IPS-15b (cell line): ENCODE measurements at regions not wholly inside any gene's neighbourhood (a gene's known extent, or its start where the extent isn't known, plus 50 kb on each side); places are given as distances from the start of the nearest gene placed in this dataset.
"Not testable (repeated sequence)": the region's sequence is repeated elsewhere in the genome, so short reads cannot be mapped to it uniquely, and the experiment has no call there.

Source experiments
- H3K27me3 ChIP-seq: one replicate; pipeline ENCODE4 v1.6.1; 2013; ENCODE audit warnings: low read length; ENCODE audit not compliant: control insufficient read depth, insufficient read depth
- H3K36me3 ChIP-seq: one replicate; pipeline ENCODE4 v1.6.1; 2013; ENCODE audit warnings: low read length; ENCODE audit not compliant: control insufficient read depth, insufficient read depth
- H3K4me1 ChIP-seq: one replicate; pipeline ENCODE4 v1.6.1; 2013; ENCODE audit warnings: mild to moderate bottlenecking, low read length; ENCODE audit not compliant: control insufficient read depth, insufficient read depth
- H3K4me3 ChIP-seq: one replicate; pipeline ENCODE4 v1.5.1; 2013; ENCODE audit warnings: low read depth, low read length
- H3K9ac ChIP-seq: one replicate; pipeline ENCODE4 v1.6.1; 2013; ENCODE audit warnings: low read depth, mild to moderate bottlenecking, low read length
- H3K9me3 ChIP-seq: one replicate; pipeline ENCODE4 v1.6.1; 2013; ENCODE audit warnings: mild to moderate bottlenecking, low read length; ENCODE audit not compliant: control insufficient read depth, insufficient read depth

GRCh38 chr7:131927770-131928423 is 371.5 kb upstream of the PODXL start:
- H3K9me3 ChIP-seq, result no peaks in the 10 kb centered on the region
- no peaks in the 10 kb centered on the region for H3K36me3 ChIP-seq
- no peak overlapping the region for H3K9ac ChIP-seq
- no peak overlapping the region for H3K4me3 ChIP-seq
- H3K27me3 ChIP-seq, result no peaks in the 10 kb centered on the region
- H3K4me1 ChIP-seq, result no peaks in the 10 kb centered on the region

DNA sequence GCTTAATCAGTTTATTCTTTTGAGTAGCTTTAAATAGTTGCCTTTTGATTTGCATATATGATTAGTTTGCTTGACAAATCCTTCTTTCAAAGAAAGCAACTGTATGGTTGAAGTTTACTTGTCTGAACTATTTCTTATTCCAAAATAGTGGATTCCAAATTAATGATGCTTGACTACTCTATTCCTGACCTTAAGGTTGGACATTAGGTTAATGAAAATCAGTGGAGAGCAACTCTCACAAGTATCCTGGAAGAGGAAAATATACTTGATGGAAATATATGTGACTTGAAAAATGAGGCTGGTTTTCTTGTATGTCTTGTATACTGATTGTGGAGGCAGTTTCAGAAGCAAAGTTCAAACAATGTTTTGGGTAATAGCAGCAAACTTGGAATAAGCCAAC is 369.2 kb upstream of the PODXL start:
- Histone ChIP-seq H3K9ac (no peak overlapping the region), H3K9me3 (no peaks in the 10 kb centered on the region), H3K36me3 (no peaks in the 10 kb centered on the region), H3K4me3 (no peak overlapping the region), H3K4me1 (no peaks in the 10 kb centered on the region), H3K27me3 (no peaks in the 10 kb centered on the region)

DNA sequence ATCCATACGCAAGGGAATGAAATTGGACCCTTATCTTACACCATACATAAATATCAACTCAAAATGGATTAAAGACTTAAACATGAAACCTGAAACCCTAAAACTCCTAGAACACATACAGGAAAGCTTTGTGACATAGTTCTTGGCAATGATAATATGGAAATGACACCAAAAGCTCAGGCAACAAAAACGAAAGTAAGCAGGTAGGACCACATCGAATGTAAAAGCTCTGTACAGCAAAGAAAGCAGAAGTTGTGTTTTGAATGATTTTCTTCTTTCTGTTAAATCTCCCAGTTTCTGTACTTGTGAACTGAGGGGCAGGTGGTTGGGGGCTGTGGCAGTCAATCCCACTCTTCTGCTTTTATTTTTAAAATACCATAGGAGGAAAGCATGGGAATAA is 368.4 kb upstream of the PODXL start:
- H3K4me3 ChIP-seq, result no peak overlapping the region

DNA sequence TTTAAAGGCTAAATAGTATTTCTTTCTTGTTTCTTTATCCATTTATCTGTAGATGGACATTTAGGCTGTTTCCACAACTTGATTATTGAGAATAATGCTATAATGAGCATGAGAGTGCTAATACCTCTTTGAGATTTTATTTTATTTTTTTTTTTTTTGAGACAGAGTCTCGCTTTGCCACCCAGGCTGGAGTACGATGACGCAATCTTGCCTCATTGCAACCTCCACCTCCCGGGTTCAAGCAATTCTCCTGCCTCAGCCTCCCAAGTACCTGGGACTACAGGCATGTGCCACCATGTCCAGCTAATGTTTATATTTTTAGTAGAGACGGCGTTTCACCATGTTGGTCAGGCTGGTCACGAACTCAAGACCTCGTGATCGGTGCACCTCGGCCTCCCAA is 366.5 kb upstream of the PODXL start:
- not testable (repeated sequence) for H3K4me3 ChIP-seq, H3K36me3 ChIP-seq, H3K9ac ChIP-seq, H3K4me1 ChIP-seq, H3K27me3 ChIP-seq, H3K9me3 ChIP-seq

More for the DNA sequence above, 368.4 kb upstream of the PODXL start:
- H3K36me3 ChIP-seq, result no peaks in the 10 kb centered on the region
- H3K9me3 ChIP-seq, result no peaks in the 10 kb centered on the region
- H3K27me3 ChIP-seq, result no peaks in the 10 kb centered on the region
- H3K4me1 ChIP-seq, result no peaks in the 10 kb centered on the region
- H3K9ac ChIP-seq, result no peak overlapping the region

DNA sequence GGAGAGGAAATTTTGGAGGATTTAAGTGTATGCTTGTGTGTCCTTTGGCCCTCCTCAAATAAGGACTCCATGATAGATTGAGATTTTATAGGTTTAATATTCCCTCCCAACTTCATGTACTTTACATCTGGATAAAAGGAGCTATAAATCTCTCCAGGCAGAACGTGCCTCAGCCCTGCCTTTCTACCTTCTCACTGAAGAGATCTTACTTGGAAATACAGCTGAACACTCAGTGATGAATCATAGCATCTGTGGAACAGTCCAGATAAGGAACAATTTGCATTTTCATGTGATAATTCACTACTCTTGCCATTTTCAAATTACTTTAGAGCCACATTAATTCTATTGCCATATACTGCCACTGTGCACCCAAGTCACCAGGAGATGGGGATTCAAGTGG is 364.6 kb upstream of the PODXL start:
- H3K27me3 ChIP-seq, result no peaks in the 10 kb centered on the region
- no peaks in the 10 kb centered on the region for H3K4me1 ChIP-seq
- H3K9ac ChIP-seq, result no peak overlapping the region
- no peak overlapping the region for H3K4me3 ChIP-seq
- H3K36me3 ChIP-seq, result no peaks in the 10 kb centered on the region
- H3K9me3 ChIP-seq, result no peaks in the 10 kb centered on the region

DNA sequence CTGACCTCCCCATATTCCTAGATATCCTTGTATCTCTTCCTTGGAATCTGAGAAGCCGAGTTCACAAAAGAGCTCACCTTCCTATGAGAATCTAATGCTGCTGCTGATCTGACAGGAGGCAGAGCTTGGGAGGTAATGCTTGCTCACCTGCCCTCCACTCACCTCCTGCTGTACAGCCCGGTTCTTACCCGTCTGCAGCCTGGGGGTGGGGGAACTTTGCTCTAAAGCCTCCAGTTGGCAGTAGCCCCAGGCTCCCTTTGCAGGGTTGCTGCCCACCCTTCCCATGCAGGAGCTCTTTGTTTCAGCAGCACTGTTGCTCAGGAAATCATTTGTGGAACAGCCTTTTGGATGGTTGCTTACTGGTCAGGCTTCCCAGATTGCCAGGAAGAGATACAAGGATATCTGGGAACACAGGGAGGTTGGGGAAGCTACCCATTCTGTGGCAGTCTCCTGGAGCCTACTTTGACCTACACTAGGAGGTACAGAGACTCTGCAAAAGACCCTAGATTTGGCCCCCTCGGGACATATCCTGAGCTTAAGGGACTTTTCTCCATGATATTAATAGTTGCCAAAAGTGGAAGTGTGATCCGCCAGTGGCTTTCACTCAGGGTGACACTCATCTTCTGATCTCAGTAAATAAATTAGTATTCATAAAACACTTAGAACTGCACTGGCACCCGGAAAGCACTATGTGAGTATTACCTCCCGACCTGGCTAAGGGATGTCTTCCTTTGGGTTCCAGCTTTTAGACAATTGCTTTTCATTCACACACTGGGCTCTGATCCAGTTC is 363.7 kb upstream of the PODXL start:
- H3K9ac ChIP-seq, result no peak overlapping the region
- no peaks in the 10 kb centered on the region for H3K36me3 ChIP-seq
- H3K9me3 ChIP-seq, result no peaks in the 10 kb centered on the region
- no peaks in the 10 kb centered on the region for H3K27me3 ChIP-seq
- H3K4me1 ChIP-seq, result no peaks in the 10 kb centered on the region
- H3K4me3 ChIP-seq, result no peak overlapping the region

DNA sequence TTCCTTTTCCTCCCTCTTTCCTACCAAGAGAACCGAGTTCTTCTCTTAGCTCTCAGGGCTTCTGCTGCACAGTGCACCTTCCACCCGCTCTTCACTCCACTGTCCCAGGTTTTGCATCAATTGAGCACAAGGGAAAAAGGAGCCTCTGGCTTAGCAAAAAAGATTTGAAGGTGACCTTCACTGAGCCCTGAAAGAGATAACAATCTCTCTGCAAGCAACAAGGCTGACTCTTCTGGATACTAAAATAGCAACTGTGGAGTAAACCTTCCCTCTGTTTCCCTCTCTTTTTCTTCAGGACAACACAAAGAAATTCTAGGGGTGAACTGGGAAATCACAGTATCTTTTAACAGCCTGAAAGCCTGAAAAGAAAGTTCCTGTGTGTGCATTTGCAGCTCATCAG is 354.7 kb upstream of the PODXL start:
- Histone ChIP-seq H3K27me3 (peaks cover 60% of the 10 kb centered on the region), H3K9me3 (no peaks in the 10 kb centered on the region), H3K4me3 (no peak overlapping the region), H3K9ac (no peak overlapping the region), H3K36me3 (no peaks in the 10 kb centered on the region), H3K4me1 (no peaks in the 10 kb centered on the region)

DNA sequence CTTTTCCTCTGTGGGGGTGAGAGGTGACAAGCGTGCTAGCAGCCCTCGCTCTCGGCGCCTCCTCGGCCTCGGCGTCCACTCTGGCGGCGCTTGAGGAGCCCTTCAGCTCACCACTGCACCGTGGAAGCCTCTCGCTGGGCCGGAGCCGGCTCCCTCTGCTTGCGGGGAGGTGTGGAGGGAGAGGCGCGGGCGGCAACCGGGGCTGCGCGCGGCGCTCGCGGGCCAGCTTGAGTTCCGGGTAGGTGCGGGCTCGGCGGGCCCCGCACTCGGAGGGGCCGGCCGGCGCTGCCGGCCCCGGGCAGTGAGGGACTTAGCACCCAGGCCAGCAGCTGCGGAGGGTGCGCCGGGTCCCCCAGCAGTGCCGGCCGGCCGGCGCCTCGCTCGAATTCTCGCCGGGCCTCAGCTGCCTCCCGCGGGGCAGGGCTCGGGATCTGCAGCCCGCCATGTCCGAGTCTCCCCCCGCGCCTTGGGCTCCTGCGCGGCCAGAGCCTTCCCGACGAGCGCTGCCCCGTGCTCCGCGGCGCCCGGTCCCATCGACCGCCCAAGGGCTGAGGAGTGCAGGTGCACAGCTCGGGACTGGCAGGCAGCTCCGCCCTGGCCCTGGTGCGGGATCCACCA is 352.8 kb upstream of the PODXL start:
- no peak overlapping the region for H3K9ac ChIP-seq
- H3K4me3 ChIP-seq, result peak overlapping the region; percentile 41
- no peaks in the 10 kb centered on the region for H3K9me3 ChIP-seq
- H3K4me1 ChIP-seq, result peaks cover 6% of the 10 kb centered on the region
- no peaks in the 10 kb centered on the region for H3K36me3 ChIP-seq
- H3K27me3 ChIP-seq, result peaks cover 64% of the 10 kb centered on the region

- H3K27me3 ChIP-seq, result peaks cover 64% of the 10 kb centered on the region
- H3K4me1 ChIP-seq, result peaks cover 6% of the 10 kb centered on the region
Measured at GRCh38 chr7:131908714-131909113, 352.3 kb upstream of the PODXL start.

GRCh38 chr7:131905471-131905973 is 349.1 kb upstream of the PODXL start:
- H3K36me3 ChIP-seq, result no peaks in the 10 kb centered on the region
- H3K4me3 ChIP-seq, result no peak overlapping the region
- H3K27me3 ChIP-seq, result peaks cover 49% of the 10 kb centered on the region
- peaks cover 6% of the 10 kb centered on the region for H3K4me1 ChIP-seq
- no peak overlapping the region for H3K9ac ChIP-seq
- no peaks in the 10 kb centered on the region for H3K9me3 ChIP-seq

More at GRCh38 chr7:131908714-131909113, 352.3 kb upstream of the PODXL start:
- Histone ChIP-seq H3K36me3 (no peaks in the 10 kb centered on the region), H3K9me3 (no peaks in the 10 kb centered on the region), H3K9ac (no peak overlapping the region), H3K4me3 (peak overlapping the region; percentile 41)

DNA sequence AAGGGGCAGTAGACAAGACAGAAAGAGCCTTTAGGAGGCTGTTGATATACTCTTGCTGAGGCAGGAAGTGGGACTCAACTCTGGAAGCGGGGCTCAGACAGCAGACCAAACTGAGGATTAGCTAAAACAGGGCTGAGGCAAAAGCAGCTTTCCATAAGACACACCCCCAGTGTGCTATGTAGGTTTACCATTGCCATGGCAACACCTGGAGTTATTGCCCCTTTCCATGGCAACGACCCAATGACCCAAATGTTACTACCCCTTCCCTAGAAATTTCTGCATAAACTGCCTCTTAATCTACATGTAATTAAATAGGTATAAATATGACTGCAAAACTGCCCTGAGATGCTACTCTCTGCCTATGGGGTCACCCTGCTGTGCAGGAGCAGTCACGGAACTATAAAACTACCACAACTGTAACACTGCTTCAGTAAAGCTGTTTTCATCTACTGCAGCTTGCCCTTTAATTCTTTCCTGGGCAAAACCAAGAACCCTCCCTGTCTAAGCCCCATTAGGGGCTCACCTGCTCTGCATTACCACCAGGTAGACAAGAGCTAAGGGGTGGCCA is 348.4 kb upstream of the PODXL start:
- Histone ChIP-seq H3K9me3 (no peaks in the 10 kb centered on the region), H3K36me3 (no peaks in the 10 kb centered on the region), H3K4me1 (peaks cover 6% of the 10 kb centered on the region), H3K4me3 (no peak overlapping the region), H3K27me3 (peaks cover 48% of the 10 kb centered on the region), H3K9ac (no peak overlapping the region)
